Smooth muscle cell (in vitro differentiated cells): ENCODE measurements at regions not wholly inside any gene's neighbourhood (a gene's known extent, or its start where the extent isn't known, plus 50 kb on each side); places are given as distances from the start of the nearest gene placed in this dataset.
A peak's percentile ranks its signal among the peaks of the same experiment; 100 is the strongest.

Source experiments
- DNase-seq: peaks from one replicate; lab custom pipeline; 2025; ENCODE audit not compliant: unreplicated experiment; lab: John Stamatoyannopoulos, UW
- H2AFZ ChIP-seq: fragments of 200-600 bp; sonication (generic); 2 replicates; pipeline ENCODE4 v1.6.0; 2016; ENCODE audit warnings: antibody characterized with exemption, low read depth, mild to moderate bottlenecking
- H3F3A ChIP-seq: fragments of 200-600 bp; sonication (generic); 2 replicates; pipeline ENCODE4 v1.6.0; 2017; ENCODE audit warnings: antibody characterized with exemption, low read depth
- H3K27ac ChIP-seq: fragments of 200-600 bp; sonication (generic); 2 replicates; pipeline ENCODE4 v1.5.1; 2016; ENCODE audit warnings: low read depth, mild to moderate bottlenecking
- H3K27me3 ChIP-seq: fragments of 200-600 bp; sonication (generic); 2 replicates; pipeline ENCODE4 v1.6.1; 2016; ENCODE audit warnings: low read depth, mild to moderate bottlenecking
- H3K36me3 ChIP-seq: fragments of 200-600 bp; sonication (generic); 2 replicates; pipeline ENCODE4 v1.5.1; 2016; ENCODE audit warnings: low read depth
- H3K4me1 ChIP-seq: fragments of 200-600 bp; sonication (generic); 2 replicates; pipeline ENCODE4 v1.5.1; 2016; ENCODE audit warnings: low read depth
- H3K4me2 ChIP-seq: fragments of 200-600 bp; sonication (generic); 2 replicates; pipeline ENCODE4 v1.6.0; 2016; ENCODE audit warnings: mild to moderate bottlenecking
- H3K4me3 ChIP-seq: fragments of 200-600 bp; sonication (generic); 2 replicates; pipeline ENCODE4 v1.5.1; 2016; ENCODE audit warnings: mild to moderate bottlenecking
- H3K79me2 ChIP-seq: fragments of 200-600 bp; sonication (generic); 2 replicates; pipeline ENCODE4 v1.6.0; 2016; ENCODE audit warnings: low read depth, mild to moderate bottlenecking
- H3K9ac ChIP-seq: fragments of 200-600 bp; sonication (generic); 2 replicates; pipeline ENCODE4 v1.6.0; 2016; ENCODE audit warnings: low read depth
- H3K9me3 ChIP-seq: fragments of 200-600 bp; sonication (generic); replicated peaks from 2 replicates; pipeline ENCODE4 v1.5.1; 2016; ENCODE audit warnings: low read depth
- H4K20me1 ChIP-seq: fragments of 200-600 bp; sonication (generic); 2 replicates; pipeline ENCODE4 v1.6.0; 2016; ENCODE audit warnings: low read depth
- WGBS: methylation state at CpG from one replicate; pipeline ENCODE4 v1.1.7; 2016; ENCODE audit warnings: low lambda C conversion rate; 5-methylcytosine and 5-hydroxymethylcytosine counted together
- TF ChIP-seq, protein P1 (sequence below): fragments of 200-600 bp; sonication (generic); IDR thresholded peaks from 2 replicates; pipeline ENCODE4 v1.5.1; 2017; ENCODE audit warnings: borderline replicate concordance, mild to moderate bottlenecking, antibody characterized with exemption; ENCODE audit not compliant: insufficient read depth, poor library complexity, severe bottlenecking

DNA sequence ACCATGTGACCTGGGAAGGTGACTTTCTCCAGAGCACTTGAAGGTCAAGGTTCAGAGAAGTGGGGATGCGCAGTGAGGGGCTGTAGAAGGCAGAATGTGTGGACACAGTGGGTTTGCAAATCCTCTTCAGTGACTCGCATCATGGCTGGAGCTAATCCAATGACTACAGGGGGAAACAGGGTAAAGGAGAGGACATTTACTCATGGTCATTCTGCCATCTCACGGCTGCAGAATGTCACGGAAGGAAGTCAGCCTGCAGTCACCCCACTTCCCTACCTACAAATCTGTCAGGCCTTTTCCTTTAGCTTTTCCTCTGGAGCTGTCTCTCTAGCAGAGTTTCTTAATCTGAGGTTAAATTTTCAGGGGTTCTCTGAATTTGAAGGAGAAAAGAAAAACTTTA lies 337.6 kb downstream of the CDC5L start:
- H3K9me3 ChIP-seq, result no peaks in the 10 kb centered on the region
- no peak overlapping the region for H3K9ac ChIP-seq
- no peaks in the 10 kb centered on the region for H3K79me2 ChIP-seq
- peaks cover 9% of the 10 kb centered on the region for H3K4me1 ChIP-seq
- 88% methylated on average over 4 of the region's 4 CpGs for WGBS
- H3K27me3 ChIP-seq, result no peaks in the 10 kb centered on the region
- no peaks in the 10 kb centered on the region for H3F3A ChIP-seq
- no peak overlapping the region for H3K4me2 ChIP-seq
- no peaks in the 10 kb centered on the region for H4K20me1 ChIP-seq
- H3K27ac ChIP-seq, result no peak overlapping the region
- no peaks in the 10 kb centered on the region for H3K36me3 ChIP-seq
- no peak for DNase-seq
- H2AFZ ChIP-seq, result no peak overlapping the region
- no peak overlapping the region for H3K4me3 ChIP-seq
- TF ChIP-seq, protein P1, sequence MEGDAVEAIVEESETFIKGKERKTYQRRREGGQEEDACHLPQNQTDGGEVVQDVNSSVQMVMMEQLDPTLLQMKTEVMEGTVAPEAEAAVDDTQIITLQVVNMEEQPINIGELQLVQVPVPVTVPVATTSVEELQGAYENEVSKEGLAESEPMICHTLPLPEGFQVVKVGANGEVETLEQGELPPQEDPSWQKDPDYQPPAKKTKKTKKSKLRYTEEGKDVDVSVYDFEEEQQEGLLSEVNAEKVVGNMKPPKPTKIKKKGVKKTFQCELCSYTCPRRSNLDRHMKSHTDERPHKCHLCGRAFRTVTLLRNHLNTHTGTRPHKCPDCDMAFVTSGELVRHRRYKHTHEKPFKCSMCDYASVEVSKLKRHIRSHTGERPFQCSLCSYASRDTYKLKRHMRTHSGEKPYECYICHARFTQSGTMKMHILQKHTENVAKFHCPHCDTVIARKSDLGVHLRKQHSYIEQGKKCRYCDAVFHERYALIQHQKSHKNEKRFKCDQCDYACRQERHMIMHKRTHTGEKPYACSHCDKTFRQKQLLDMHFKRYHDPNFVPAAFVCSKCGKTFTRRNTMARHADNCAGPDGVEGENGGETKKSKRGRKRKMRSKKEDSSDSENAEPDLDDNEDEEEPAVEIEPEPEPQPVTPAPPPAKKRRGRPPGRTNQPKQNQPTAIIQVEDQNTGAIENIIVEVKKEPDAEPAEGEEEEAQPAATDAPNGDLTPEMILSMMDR, result no peak

DNA sequence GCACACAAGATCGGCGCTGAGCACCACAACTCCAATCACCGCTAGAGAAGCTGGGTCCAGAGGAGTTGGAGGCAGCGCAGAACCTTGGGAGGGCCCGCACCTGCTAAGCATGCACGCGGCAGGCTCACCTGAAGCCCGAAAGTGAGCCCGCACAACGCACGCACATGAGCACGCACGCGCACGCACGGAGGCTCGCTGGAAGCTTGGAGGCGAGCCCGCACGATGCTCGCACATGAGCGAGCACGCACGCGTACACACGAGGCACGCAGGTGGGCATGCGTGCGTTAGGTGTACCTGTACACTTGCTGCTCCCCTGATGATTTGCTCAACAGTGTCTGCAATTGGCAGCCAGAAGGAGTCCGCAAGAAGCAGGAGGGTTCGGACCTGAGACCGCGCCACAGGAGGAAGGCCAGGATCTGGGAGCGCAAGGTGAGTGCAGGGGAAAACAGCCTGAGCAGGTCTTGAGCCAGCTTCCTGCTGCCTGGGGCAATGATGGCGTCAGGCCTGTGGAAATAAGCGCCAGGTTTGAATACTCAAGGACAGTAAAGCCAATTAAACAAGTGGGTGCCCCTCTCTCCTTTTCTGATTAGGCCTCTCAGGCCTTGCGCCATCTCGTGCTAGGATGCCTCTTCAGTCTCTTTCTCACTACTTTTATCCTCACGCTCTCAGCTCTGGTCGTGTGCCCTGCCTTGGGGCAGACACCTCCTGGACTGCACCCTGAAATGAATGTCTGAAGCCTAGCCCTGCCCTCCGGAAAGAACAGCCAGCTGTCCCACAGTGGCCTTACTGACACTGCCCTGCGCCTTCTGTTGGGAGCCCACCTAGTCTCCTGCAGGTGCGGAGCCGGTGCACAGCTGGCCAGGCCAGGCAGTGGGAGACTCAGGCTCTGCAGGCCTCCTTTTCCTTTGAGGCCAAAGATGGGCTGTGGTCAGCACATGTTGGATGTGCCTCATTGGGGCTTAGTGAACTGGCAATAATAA lies 340.4 kb downstream of the CDC5L start:
- no peak overlapping the region for H3K9ac ChIP-seq
- no peak overlapping the region for H2AFZ ChIP-seq
- peaks cover 6% of the 10 kb centered on the region for H3K4me1 ChIP-seq
- H3K79me2 ChIP-seq, result no peaks in the 10 kb centered on the region
- DNase-seq, result no peak
- TF ChIP-seq, protein P1, result no peak
- no peak overlapping the region for H3K27ac ChIP-seq
- no peak overlapping the region for H3K4me2 ChIP-seq
- H3K9me3 ChIP-seq, result no peaks in the 10 kb centered on the region
- no peak overlapping the region for H3K4me3 ChIP-seq
- H3F3A ChIP-seq, result peaks cover 19% of the 10 kb centered on the region
- no peaks in the 10 kb centered on the region for H3K36me3 ChIP-seq
- WGBS, result 94% methylated on average over 44 of the region's 44 CpGs
- H3K27me3 ChIP-seq, result no peaks in the 10 kb centered on the region
- no peaks in the 10 kb centered on the region for H4K20me1 ChIP-seq

DNA sequence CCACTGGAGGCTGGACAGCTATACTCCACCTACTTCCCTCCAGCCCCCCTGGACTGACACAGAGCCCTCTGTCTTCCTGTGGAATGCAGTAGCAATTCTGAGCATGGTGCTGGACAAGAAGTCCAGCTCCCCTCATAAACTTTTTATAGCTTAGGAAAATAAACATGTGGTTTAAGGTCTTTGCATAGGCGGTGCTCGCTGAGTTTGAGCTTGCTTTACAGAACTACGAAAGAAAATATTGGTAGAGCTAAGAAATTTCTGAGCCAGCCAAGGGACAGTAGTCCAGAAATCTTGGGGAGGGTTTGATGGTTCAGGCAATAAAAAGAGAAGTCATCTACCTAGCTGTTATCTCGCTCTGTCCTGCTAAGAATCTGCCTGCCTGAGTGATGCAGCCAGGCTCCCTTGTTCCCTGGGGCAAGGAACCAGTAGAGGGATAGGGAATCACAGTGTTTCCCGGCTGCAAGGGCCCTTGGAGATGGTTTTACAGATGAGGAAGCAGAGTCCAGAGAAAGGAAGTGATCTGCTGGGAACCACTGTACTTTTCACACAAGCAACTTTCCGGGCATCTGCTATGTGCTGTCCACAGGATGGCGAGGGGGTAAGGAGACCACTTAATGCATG lies 343.4 kb downstream of the CDC5L start:
- peaks cover 19% of the 10 kb centered on the region for H3F3A ChIP-seq
- H3K27ac ChIP-seq, result peak overlapping the region; percentile 48

More for the DNA sequence above, 343.4 kb downstream of the CDC5L start:
- H3K9ac ChIP-seq, result no peak overlapping the region
- H3K4me2 ChIP-seq, result peak overlapping the region; percentile 78
- H4K20me1 ChIP-seq, result no peaks in the 10 kb centered on the region
- WGBS, result 14% methylated on average over 7 of the region's 7 CpGs
- no peak overlapping the region for H2AFZ ChIP-seq
- H3K27me3 ChIP-seq, result no peaks in the 10 kb centered on the region
- H3K36me3 ChIP-seq, result no peaks in the 10 kb centered on the region
- no peaks in the 10 kb centered on the region for H3K4me1 ChIP-seq
- TF ChIP-seq, protein P1, result no peak
- DNase-seq, result no peak
- H3K4me3 ChIP-seq, result no peak overlapping the region
- H3K9me3 ChIP-seq, result no peaks in the 10 kb centered on the region
- H3K79me2 ChIP-seq, result no peaks in the 10 kb centered on the region
